SK-N-SH treated with all-trans-retinoic acid at 6 μM for 48 hours (cell line): ENCODE measurements at regions not wholly inside any gene's neighbourhood (a gene's known extent, or its start where the extent isn't known, plus 50 kb on each side); places are given as distances from the start of the nearest gene placed in this dataset.

Experiments
- BACH2 ChIP-seq: fragments of 250-450 bp; sonication (Bioruptor Pico); IDR thresholded peaks from 2 replicates; pipeline ENCODE4 v1.9.0; 2021; ENCODE audit warnings: mild to moderate bottlenecking, borderline replicate concordance
- CSDC2 ChIP-seq: fragments of 250-450 bp; sonication (Bioruptor Pico); IDR thresholded peaks from 2 replicates; pipeline ENCODE4 v1.5.0; 2020; ENCODE audit warnings: mild to moderate bottlenecking, moderate library complexity
- CSRNP3 ChIP-seq: fragments of 250-450 bp; sonication (Bioruptor Pico); IDR thresholded peaks from 2 replicates; pipeline ENCODE4 v1.5.1; 2021; ENCODE audit warnings: mild to moderate bottlenecking, moderate library complexity
- ISL1 ChIP-seq: fragments of 250-450 bp; sonication (Bioruptor Pico); IDR thresholded peaks from 2 replicates; pipeline ENCODE4 v2.1.2; 2022; ENCODE audit warnings: mild to moderate bottlenecking, moderate library complexity
- POU6F1 ChIP-seq: fragments of 250-450 bp; sonication (Bioruptor Pico); IDR thresholded peaks from 2 replicates; pipeline ENCODE4 v1.8.0; 2021; ENCODE audit warnings: low read depth, mild to moderate bottlenecking, moderate library complexity, borderline replicate concordance
- PPARA ChIP-seq: fragments of 250-450 bp; sonication (Bioruptor Pico); IDR thresholded peaks from 2 replicates; pipeline ENCODE4 v1.5.0; 2020; ENCODE audit warnings: mild to moderate bottlenecking, borderline replicate concordance
- SNAI2 ChIP-seq: fragments of 250-450 bp; sonication (Bioruptor Pico); IDR thresholded peaks from 2 replicates; pipeline ENCODE4 v1.5.0; 2020; ENCODE audit warnings: mild to moderate bottlenecking, moderate library complexity
- TCF4 ChIP-seq: fragments of 250-450 bp; sonication (Bioruptor Pico); IDR thresholded peaks from 2 replicates; pipeline ENCODE4 v1.8.0; 2021; ENCODE audit warnings: mild to moderate bottlenecking, moderate library complexity, borderline replicate concordance
- ZC3H10 ChIP-seq: fragments of 250-450 bp; sonication (Bioruptor Pico); IDR thresholded peaks from 2 replicates; pipeline ENCODE4 v1.5.1; 2021; ENCODE audit warnings: mild to moderate bottlenecking, moderate library complexity
- ZNF565 ChIP-seq: fragments of 450-650 bp; formaldehyde crosslinking; conservative IDR thresholded peaks from 2 replicates; pipeline ENCODE4 v1.5.0; 2020; ENCODE audit warnings: low read depth, mild to moderate bottlenecking, moderate library complexity

GRCh38 chr9:7246917-7247522 is 489.2 kb downstream of the KDM4C start:
- TF ChIP-seq ISL1 (CRISPR knock-in tag): no peak
- no peak for TF ChIP-seq POU6F1 (CRISPR knock-in tag)
- no peak for TF ChIP-seq TCF4
- no peak for TF ChIP-seq CSDC2 (CRISPR knock-in tag)
- TF ChIP-seq ZNF565 (CRISPR knock-in tag): no peak
- no peak for TF ChIP-seq SNAI2 (CRISPR knock-in tag)
- no peak for TF ChIP-seq ZC3H10 (CRISPR knock-in tag)
- no peak for TF ChIP-seq PPARA (CRISPR knock-in tag)
- no peak for TF ChIP-seq CSRNP3 (CRISPR knock-in tag)
- no peak for TF ChIP-seq BACH2 (CRISPR knock-in tag)
